PFSK-1 (cell line): ENCODE measurements at regions not wholly inside any gene's neighbourhood (a gene's known extent, or its start where the extent isn't known, plus 50 kb on each side); places are given as distances from the start of the nearest gene placed in this dataset.

ENCODE experiments used
- FOXP2 ChIP-seq: optimal IDR thresholded peaks from 2 replicates; pipeline ENCODE3; 2011; ENCODE audit warnings: borderline replicate concordance, control low read depth, inconsistent platforms; ENCODE audit not compliant: insufficient read depth; ENCODE audit errors: extremely low read length, extremely low read depth
- POLR2AphosphoS5 ChIP-seq: IDR thresholded peaks from 2 replicates; pipeline ENCODE4 v1.6.1; 2012; ENCODE audit warnings: low read depth, mild to moderate bottlenecking, control low read depth, low read length, moderate library complexity
- SIN3A ChIP-seq: IDR thresholded peaks from 2 replicates; pipeline ENCODE4 v1.6.1; 2012; ENCODE audit warnings: mild to moderate bottlenecking, low read length, moderate library complexity, borderline replicate concordance; ENCODE audit not compliant: insufficient read depth
- TAF1 ChIP-seq: IDR thresholded peaks from 2 replicates; pipeline ENCODE4 v1.6.1; 2012; ENCODE audit warnings: low read length, control low read depth, borderline replicate concordance; ENCODE audit not compliant: insufficient read depth
- TF ChIP-seq, protein P1 (sequence below), 2 experiments: IDR thresholded peaks; 2 replicates each; pipeline versions ENCODE4 v1.6.1 to v1.8.0; 2011 to 2012; ENCODE audit warnings: low read depth in 2 of 2, low read length in 2 of 2, control low read depth in 1 of 2, inconsistent platforms in 1 of 2, mild to moderate bottlenecking in 1 of 2, moderate library complexity in 1 of 2; ENCODE audit not compliant: insufficient read depth in 1 of 2

DNA sequence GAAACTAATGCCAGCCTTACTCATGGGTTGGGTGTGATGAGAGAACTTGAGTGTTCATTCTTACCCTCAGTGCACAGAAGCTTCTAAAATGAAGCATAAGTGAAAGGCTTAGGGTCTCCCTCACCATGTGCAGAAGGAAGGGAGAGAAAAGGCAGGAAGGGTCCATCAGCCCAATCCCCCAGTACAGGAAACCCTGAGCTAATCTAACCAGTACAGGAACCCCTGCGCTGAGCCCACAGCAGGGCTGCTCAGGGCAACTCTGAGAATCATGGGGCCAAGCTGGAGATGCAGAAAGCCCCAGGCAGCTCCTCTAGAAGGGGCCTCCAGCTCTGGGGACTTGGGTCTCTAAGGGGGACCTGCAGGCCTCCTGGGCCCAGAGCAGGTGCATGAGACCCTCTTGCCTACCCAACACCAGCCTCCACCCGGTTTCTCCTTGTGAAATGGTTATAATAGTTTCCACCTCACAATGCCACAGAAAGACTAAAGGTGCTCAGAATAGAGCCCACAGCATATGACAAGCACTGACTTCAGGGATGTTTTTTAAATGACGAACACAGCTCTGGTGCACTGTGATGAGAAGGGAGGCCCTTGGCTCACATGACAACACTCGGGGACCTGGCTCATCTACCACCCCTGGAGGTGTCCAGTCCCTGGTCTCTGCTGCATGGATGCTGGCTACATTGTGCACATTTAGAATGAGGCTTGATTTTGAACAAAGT is 190.1 kb downstream of the ACTL7B start:
- no peak for TF ChIP-seq TAF1
- TF ChIP-seq POLR2AphosphoS5 = no peak
- TF ChIP-seq, protein P1, sequence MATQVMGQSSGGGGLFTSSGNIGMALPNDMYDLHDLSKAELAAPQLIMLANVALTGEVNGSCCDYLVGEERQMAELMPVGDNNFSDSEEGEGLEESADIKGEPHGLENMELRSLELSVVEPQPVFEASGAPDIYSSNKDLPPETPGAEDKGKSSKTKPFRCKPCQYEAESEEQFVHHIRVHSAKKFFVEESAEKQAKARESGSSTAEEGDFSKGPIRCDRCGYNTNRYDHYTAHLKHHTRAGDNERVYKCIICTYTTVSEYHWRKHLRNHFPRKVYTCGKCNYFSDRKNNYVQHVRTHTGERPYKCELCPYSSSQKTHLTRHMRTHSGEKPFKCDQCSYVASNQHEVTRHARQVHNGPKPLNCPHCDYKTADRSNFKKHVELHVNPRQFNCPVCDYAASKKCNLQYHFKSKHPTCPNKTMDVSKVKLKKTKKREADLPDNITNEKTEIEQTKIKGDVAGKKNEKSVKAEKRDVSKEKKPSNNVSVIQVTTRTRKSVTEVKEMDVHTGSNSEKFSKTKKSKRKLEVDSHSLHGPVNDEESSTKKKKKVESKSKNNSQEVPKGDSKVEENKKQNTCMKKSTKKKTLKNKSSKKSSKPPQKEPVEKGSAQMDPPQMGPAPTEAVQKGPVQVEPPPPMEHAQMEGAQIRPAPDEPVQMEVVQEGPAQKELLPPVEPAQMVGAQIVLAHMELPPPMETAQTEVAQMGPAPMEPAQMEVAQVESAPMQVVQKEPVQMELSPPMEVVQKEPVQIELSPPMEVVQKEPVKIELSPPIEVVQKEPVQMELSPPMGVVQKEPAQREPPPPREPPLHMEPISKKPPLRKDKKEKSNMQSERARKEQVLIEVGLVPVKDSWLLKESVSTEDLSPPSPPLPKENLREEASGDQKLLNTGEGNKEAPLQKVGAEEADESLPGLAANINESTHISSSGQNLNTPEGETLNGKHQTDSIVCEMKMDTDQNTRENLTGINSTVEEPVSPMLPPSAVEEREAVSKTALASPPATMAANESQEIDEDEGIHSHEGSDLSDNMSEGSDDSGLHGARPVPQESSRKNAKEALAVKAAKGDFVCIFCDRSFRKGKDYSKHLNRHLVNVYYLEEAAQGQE (IDR thresholded peaks at IDR 0.05; ENCODE audit: insufficient read depth in 1 of 2, low read depth in 2 of 2, low read length in 2 of 2) = no peak
- TF ChIP-seq SIN3A = no peak
- TF ChIP-seq FOXP2 = no peak
